WTC11 (cell line): ENCODE measurements at regions not wholly inside any gene's neighbourhood (a gene's known extent, or its start where the extent isn't known, plus 50 kb on each side); places are given as distances from the start of the nearest gene placed in this dataset.

Experiments
- ATAC-seq: fragments of 200-7000 bp; cut with Tn5 transposase; 2 replicates; pipeline ENCODE4 v1.10.0; 2021; ENCODE audit warnings: mild to moderate bottlenecking, moderate library complexity
- CTCF ChIA-PET: fragments of 300-600 bp; sonication (Branson Sonifier 250); formaldehyde crosslinking; loops from one replicate; lab custom pipeline; 2021; ENCODE audit warnings: antibody characterized with exemption; lab: Charles Lee
- POLR2A ChIA-PET: fragments of 350-600 bp; sonication (Branson Sonifier 250); formaldehyde crosslinking; loops from one replicate; lab custom pipeline; 2021; ENCODE audit warnings: antibody characterized with exemption; lab: Charles Lee
- DNase-seq: peaks from one replicate; pipeline ENCODE4 v3.0.0; 2021; ENCODE audit warnings: low spot score
- H3K27ac Mint-ChIP-seq: 2 replicates; pipeline ENCODE4 v1.8.0; 2021; ENCODE audit warnings: mixed read lengths
- H3K27me3 Mint-ChIP-seq: 2 replicates; pipeline ENCODE4 v1.8.0; 2021; ENCODE audit warnings: low read depth, mild to moderate bottlenecking, moderate library complexity, mixed read lengths
- H3K36me3 Mint-ChIP-seq: 2 replicates; pipeline ENCODE4 v1.8.0; 2021; ENCODE audit warnings: mixed read lengths
- H3K4me1 Mint-ChIP-seq: 2 replicates; pipeline ENCODE4 v1.8.0; 2022; ENCODE audit warnings: mixed read lengths
- H3K4me3 Mint-ChIP-seq: 2 replicates; pipeline ENCODE4 v1.8.0; 2021; ENCODE audit warnings: mild to moderate bottlenecking, moderate library complexity, mixed read lengths
- H3K9me3 Mint-ChIP-seq: 2 replicates; pipeline ENCODE4 v1.8.0; 2021; ENCODE audit warnings: mixed read lengths
- ATF1 ChIP-seq: sonication (generic); formaldehyde crosslinking; IDR thresholded peaks from 2 replicates; pipeline ENCODE4 v1.8.1; 2023; ENCODE audit warnings: mild to moderate bottlenecking, moderate library complexity, missing genetic modification reagents
- EMX1 ChIP-seq: fragments of 250-450 bp; sonication (Bioruptor Pico); IDR thresholded peaks from 2 replicates; pipeline ENCODE4 v1.8.0; 2021; ENCODE audit warnings: mild to moderate bottlenecking
- FOXK1 ChIP-seq: sonication (generic); formaldehyde crosslinking; IDR thresholded peaks from 2 replicates; pipeline ENCODE4 v1.8.0; 2022; ENCODE audit warnings: mild to moderate bottlenecking, moderate library complexity, missing genetic modification reagents
- GRHL2 ChIP-seq: fragments of 250-450 bp; sonication (Bioruptor Pico); IDR thresholded peaks from 2 replicates; pipeline ENCODE4 v1.8.0; 2022; ENCODE audit warnings: mild to moderate bottlenecking, moderate library complexity; ENCODE audit not compliant: insufficient replicate concordance, severe bottlenecking
- MYBL2 ChIP-seq: sonication (generic); formaldehyde crosslinking; IDR thresholded peaks from 2 replicates; pipeline ENCODE4 v1.8.1; 2023; ENCODE audit warnings: mild to moderate bottlenecking, moderate library complexity, missing genetic modification reagents
- NFE2L1 ChIP-seq: sonication (generic); formaldehyde crosslinking; IDR thresholded peaks from 2 replicates; pipeline ENCODE4 v1.8.1; 2023; ENCODE audit warnings: missing genetic modification reagents
- NR1H2 ChIP-seq: sonication (generic); formaldehyde crosslinking; IDR thresholded peaks from 2 replicates; pipeline ENCODE4 v1.9.0; 2021; ENCODE audit warnings: mild to moderate bottlenecking, moderate library complexity, missing genetic modification reagents
- SP1 ChIP-seq: sonication (generic); formaldehyde crosslinking; conservative IDR thresholded peaks from 2 replicates; pipeline ENCODE4 v1.8.1; 2022; ENCODE audit warnings: missing genetic modification reagents
- TEAD1 ChIP-seq: sonication (generic); formaldehyde crosslinking; IDR thresholded peaks from 2 replicates; pipeline ENCODE4 v1.8.0; 2022; ENCODE audit warnings: mild to moderate bottlenecking, missing genetic modification reagents
- TP53 ChIP-seq: sonication (generic); formaldehyde crosslinking; IDR thresholded peaks from 2 replicates; pipeline ENCODE4 v1.8.1; 2023; ENCODE audit warnings: mild to moderate bottlenecking, missing genetic modification reagents
- ZNF138 ChIP-seq: sonication (generic); formaldehyde crosslinking; conservative IDR thresholded peaks from 2 replicates; pipeline ENCODE4 v1.8.1; 2022; ENCODE audit warnings: mild to moderate bottlenecking, moderate library complexity, missing genetic modification reagents
- ZNF232 ChIP-seq: sonication (generic); formaldehyde crosslinking; IDR thresholded peaks from 2 replicates; pipeline ENCODE4 v1.8.0; 2022; ENCODE audit warnings: mild to moderate bottlenecking, missing genetic modification reagents
- ZNF671 ChIP-seq: fragments of 250-450 bp; sonication (Bioruptor Pico); IDR thresholded peaks from 2 replicates; pipeline ENCODE4 v1.8.0; 2021; ENCODE audit warnings: mild to moderate bottlenecking
- TF ChIP-seq, protein P1 (sequence below): sonication (generic); formaldehyde crosslinking; IDR thresholded peaks from 2 replicates; pipeline ENCODE4 v1.8.0; 2022; ENCODE audit warnings: mild to moderate bottlenecking, missing genetic modification reagents
- TF ChIP-seq, protein P2 (sequence below): fragments of 250-450 bp; sonication (Bioruptor Pico); IDR thresholded peaks from 2 replicates; pipeline ENCODE4 v1.9.0; 2021; ENCODE audit warnings: mild to moderate bottlenecking
- TF ChIP-seq, protein P3 (sequence below): fragments of 250-450 bp; sonication (Bioruptor Pico); IDR thresholded peaks from 2 replicates; pipeline ENCODE4 v1.9.0; 2021; ENCODE audit warnings: moderate library complexity, mild to moderate bottlenecking, inconsistent platforms, borderline replicate concordance
- TF ChIP-seq, protein P4 (sequence below): sonication (generic); formaldehyde crosslinking; conservative IDR thresholded peaks from 2 replicates; pipeline ENCODE4 v1.8.1; 2023; ENCODE audit warnings: mild to moderate bottlenecking, low read depth, missing genetic modification reagents, moderate library complexity
- TF ChIP-seq, protein P5 (sequence below): sonication (generic); formaldehyde crosslinking; conservative IDR thresholded peaks from 2 replicates; pipeline ENCODE4 v1.8.1; 2022; ENCODE audit warnings: mild to moderate bottlenecking, missing genetic modification reagents
- TF ChIP-seq, protein P6 (sequence below): sonication (generic); formaldehyde crosslinking; IDR thresholded peaks from 2 replicates; pipeline ENCODE4 v1.8.0; 2022; ENCODE audit warnings: missing genetic modification reagents
- TF ChIP-seq, protein P7 (sequence below): sonication (generic); formaldehyde crosslinking; IDR thresholded peaks from 2 replicates; pipeline ENCODE4 v1.8.0; 2023; ENCODE audit warnings: missing genetic modification reagents, mild to moderate bottlenecking, borderline replicate concordance

DNA sequence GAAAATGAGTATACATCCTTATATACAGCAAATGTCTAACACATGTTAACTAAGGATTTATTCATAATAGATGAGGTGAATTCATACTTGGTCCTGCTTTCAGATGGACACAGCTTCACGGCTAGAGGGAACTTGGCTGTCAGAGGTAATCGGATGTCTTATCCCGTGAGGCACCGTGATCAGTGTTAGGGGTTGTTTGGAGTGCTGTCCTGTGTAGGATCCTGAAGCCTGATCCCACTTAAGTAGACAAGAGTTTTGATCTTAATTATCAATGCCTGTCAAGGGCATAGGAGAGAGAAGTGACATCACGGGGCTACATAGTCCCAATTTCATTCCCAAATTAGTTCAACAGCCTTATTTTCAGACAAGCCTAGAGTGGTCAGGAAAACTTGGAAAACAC is 204.6 kb downstream of the RNF144A start (continued):
- TF ChIP-seq SP1 (no peak), ZNF232 (CRISPR knock-in tag) (no peak)
- TF ChIP-seq, protein P1, sequence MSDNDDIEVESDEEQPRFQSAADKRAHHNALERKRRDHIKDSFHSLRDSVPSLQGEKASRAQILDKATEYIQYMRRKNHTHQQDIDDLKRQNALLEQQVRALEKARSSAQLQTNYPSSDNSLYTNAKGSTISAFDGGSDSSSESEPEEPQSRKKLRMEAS, result no peak

DNA sequence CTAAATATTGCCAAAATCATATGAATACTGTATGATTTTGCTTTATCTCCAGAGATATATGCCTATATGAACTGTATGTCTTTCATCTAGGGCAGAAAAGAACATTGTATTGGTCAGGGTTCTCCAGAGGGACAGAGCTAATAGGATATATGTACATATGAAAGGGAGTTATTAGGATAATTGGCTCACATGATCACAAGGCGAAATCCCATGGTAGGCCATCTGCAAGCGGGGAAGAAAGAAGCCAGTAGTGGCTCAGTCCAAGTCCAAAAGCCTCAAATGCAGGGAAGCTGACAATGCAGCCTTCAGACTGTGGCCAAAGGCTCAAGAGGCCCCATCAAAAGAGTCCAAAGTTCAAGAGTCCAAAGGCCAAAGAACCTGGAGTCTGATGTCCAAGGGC is 209.9 kb downstream of the RNF144A start:
- ChIA-PET POLR2A (no interaction called here), CTCF (no interaction called here)
- DNase-seq (no peak), ATAC-seq (no peak)
- H3K9me3 Mint-ChIP-seq, result peaks cover 16% of the 10 kb centered on the region
- H3K27me3 Mint-ChIP-seq, result no peaks in the 10 kb centered on the region
- H3K36me3 Mint-ChIP-seq, result peaks cover 8% of the 10 kb centered on the region
- no peak for TF ChIP-seq EMX1
- TF ChIP-seq ZNF671 (CRISPR knock-in tag), result no peak
- H3K27ac Mint-ChIP-seq, result no peak overlapping the region
- H3K4me3 Mint-ChIP-seq, result no peak overlapping the region
- H3K4me1 Mint-ChIP-seq, result no peaks in the 10 kb centered on the region

DNA sequence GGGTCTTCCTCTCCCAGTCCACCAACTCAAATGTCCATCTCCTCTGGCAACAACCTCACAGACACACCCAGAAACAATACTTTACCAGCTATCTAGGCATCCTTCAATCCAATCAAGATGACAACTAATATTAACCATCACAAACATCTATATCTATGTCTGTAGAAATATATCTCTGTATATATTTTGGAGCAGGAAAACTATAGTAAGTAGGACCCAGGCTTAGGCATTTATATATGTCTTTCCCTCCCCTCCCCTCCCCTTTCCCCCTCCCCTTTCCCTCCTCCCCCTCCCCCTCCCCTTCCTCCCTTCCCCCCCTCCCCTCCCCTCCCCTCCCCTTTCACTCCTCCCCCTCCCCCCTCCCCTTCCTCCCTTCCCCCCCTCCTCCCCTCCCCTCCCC is 210.5 kb downstream of the RNF144A start:
- DNase-seq (no peak), ATAC-seq (no peak)
- ChIA-PET POLR2A (no interaction called here), CTCF (no interaction called here)
- Mint-ChIP-seq H3K27ac (no peak overlapping the region), H3K36me3 (peaks cover 8% of the 10 kb centered on the region), H3K4me1 (no peaks in the 10 kb centered on the region), H3K4me3 (no peak overlapping the region), H3K9me3 (peaks cover 16% of the 10 kb centered on the region), H3K27me3 (no peaks in the 10 kb centered on the region)
- TF ChIP-seq ZNF138 (CRISPR knock-in tag) (no peak), NR1H2 (CRISPR knock-in tag) (no peak), GRHL2 (CRISPR knock-in tag) (no peak), TEAD1 (CRISPR knock-in tag) (no peak), FOXK1 (CRISPR knock-in tag) (no peak), NFE2L1 (no peak), MYBL2 (no peak), TP53 (CRISPR knock-in tag) (no peak), ATF1 (CRISPR knock-in tag) (no peak)
- TF ChIP-seq, protein P2, sequence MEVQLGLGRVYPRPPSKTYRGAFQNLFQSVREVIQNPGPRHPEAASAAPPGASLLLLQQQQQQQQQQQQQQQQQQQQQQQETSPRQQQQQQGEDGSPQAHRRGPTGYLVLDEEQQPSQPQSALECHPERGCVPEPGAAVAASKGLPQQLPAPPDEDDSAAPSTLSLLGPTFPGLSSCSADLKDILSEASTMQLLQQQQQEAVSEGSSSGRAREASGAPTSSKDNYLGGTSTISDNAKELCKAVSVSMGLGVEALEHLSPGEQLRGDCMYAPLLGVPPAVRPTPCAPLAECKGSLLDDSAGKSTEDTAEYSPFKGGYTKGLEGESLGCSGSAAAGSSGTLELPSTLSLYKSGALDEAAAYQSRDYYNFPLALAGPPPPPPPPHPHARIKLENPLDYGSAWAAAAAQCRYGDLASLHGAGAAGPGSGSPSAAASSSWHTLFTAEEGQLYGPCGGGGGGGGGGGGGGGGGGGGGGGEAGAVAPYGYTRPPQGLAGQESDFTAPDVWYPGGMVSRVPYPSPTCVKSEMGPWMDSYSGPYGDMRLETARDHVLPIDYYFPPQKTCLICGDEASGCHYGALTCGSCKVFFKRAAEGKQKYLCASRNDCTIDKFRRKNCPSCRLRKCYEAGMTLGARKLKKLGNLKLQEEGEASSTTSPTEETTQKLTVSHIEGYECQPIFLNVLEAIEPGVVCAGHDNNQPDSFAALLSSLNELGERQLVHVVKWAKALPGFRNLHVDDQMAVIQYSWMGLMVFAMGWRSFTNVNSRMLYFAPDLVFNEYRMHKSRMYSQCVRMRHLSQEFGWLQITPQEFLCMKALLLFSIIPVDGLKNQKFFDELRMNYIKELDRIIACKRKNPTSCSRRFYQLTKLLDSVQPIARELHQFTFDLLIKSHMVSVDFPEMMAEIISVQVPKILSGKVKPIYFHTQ, result no peak
- TF ChIP-seq, protein P3, sequence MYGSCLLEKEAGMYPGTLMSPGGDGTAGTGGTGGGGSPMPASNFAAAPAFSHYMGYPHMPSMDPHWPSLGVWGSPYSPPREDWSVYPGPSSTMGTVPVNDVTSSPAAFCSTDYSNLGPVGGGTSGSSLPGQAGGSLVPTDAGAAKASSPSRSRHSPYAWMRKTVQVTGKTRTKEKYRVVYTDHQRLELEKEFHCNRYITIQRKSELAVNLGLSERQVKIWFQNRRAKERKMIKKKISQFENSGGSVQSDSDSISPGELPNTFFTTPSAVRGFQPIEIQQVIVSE, result no peak
- TF ChIP-seq, protein P4, sequence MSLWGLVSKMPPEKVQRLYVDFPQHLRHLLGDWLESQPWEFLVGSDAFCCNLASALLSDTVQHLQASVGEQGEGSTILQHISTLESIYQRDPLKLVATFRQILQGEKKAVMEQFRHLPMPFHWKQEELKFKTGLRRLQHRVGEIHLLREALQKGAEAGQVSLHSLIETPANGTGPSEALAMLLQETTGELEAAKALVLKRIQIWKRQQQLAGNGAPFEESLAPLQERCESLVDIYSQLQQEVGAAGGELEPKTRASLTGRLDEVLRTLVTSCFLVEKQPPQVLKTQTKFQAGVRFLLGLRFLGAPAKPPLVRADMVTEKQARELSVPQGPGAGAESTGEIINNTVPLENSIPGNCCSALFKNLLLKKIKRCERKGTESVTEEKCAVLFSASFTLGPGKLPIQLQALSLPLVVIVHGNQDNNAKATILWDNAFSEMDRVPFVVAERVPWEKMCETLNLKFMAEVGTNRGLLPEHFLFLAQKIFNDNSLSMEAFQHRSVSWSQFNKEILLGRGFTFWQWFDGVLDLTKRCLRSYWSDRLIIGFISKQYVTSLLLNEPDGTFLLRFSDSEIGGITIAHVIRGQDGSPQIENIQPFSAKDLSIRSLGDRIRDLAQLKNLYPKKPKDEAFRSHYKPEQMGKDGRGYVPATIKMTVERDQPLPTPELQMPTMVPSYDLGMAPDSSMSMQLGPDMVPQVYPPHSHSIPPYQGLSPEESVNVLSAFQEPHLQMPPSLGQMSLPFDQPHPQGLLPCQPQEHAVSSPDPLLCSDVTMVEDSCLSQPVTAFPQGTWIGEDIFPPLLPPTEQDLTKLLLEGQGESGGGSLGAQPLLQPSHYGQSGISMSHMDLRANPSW (CRISPR knock-in tag), result no peak
- TF ChIP-seq, protein P5, sequence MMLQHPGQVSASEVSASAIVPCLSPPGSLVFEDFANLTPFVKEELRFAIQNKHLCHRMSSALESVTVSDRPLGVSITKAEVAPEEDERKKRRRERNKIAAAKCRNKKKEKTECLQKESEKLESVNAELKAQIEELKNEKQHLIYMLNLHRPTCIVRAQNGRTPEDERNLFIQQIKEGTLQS (CRISPR knock-in tag), result no peak
- TF ChIP-seq, protein P6, sequence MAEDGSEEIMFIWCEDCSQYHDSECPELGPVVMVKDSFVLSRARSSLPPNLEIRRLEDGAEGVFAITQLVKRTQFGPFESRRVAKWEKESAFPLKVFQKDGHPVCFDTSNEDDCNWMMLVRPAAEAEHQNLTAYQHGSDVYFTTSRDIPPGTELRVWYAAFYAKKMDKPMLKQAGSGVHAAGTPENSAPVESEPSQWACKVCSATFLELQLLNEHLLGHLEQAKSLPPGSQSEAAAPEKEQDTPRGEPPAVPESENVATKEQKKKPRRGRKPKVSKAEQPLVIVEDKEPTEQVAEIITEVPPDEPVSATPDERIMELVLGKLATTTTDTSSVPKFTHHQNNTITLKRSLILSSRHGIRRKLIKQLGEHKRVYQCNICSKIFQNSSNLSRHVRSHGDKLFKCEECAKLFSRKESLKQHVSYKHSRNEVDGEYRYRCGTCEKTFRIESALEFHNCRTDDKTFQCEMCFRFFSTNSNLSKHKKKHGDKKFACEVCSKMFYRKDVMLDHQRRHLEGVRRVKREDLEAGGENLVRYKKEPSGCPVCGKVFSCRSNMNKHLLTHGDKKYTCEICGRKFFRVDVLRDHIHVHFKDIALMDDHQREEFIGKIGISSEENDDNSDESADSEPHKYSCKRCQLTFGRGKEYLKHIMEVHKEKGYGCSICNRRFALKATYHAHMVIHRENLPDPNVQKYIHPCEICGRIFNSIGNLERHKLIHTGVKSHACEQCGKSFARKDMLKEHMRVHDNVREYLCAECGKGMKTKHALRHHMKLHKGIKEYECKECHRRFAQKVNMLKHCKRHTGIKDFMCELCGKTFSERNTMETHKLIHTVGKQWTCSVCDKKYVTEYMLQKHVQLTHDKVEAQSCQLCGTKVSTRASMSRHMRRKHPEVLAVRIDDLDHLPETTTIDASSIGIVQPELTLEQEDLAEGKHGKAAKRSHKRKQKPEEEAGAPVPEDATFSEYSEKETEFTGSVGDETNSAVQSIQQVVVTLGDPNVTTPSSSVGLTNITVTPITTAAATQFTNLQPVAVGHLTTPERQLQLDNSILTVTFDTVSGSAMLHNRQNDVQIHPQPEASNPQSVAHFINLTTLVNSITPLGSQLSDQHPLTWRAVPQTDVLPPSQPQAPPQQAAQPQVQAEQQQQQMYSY (CRISPR knock-in tag), result no peak
- TF ChIP-seq, protein P7, sequence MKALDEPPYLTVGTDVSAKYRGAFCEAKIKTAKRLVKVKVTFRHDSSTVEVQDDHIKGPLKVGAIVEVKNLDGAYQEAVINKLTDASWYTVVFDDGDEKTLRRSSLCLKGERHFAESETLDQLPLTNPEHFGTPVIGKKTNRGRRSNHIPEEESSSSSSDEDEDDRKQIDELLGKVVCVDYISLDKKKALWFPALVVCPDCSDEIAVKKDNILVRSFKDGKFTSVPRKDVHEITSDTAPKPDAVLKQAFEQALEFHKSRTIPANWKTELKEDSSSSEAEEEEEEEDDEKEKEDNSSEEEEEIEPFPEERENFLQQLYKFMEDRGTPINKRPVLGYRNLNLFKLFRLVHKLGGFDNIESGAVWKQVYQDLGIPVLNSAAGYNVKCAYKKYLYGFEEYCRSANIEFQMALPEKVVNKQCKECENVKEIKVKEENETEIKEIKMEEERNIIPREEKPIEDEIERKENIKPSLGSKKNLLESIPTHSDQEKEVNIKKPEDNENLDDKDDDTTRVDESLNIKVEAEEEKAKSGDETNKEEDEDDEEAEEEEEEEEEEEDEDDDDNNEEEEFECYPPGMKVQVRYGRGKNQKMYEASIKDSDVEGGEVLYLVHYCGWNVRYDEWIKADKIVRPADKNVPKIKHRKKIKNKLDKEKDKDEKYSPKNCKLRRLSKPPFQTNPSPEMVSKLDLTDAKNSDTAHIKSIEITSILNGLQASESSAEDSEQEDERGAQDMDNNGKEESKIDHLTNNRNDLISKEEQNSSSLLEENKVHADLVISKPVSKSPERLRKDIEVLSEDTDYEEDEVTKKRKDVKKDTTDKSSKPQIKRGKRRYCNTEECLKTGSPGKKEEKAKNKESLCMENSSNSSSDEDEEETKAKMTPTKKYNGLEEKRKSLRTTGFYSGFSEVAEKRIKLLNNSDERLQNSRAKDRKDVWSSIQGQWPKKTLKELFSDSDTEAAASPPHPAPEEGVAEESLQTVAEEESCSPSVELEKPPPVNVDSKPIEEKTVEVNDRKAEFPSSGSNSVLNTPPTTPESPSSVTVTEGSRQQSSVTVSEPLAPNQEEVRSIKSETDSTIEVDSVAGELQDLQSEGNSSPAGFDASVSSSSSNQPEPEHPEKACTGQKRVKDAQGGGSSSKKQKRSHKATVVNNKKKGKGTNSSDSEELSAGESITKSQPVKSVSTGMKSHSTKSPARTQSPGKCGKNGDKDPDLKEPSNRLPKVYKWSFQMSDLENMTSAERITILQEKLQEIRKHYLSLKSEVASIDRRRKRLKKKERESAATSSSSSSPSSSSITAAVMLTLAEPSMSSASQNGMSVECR (CRISPR knock-in tag), result no peak
